ENCODE measurements at regions not wholly inside any gene's neighbourhood (a gene's known extent, or its start where the extent isn't known, plus 50 kb on each side); places are given as distances from the start of the nearest gene placed in this dataset.
"Not testable (repeated sequence)": the region's sequence is repeated elsewhere in the genome, so short reads cannot be mapped to it uniquely, and the experiment has no call there.

- Histone ChIP-seq H3K4me1 (ENCODE audit: insufficient read depth, low read length) (no peaks in the 10 kb centered on the region), H3K4me3 (ENCODE audit: low read length) (no peak overlapping the region), H3K9me3 (ENCODE audit: control insufficient read depth in 1 of 2, insufficient read depth in 1 of 2, low read length in 2 of 2) (no peaks in the 10 kb centered on the region), H3K27me3 (ENCODE audit: control insufficient read depth in 1 of 2, insufficient read depth in 2 of 2, low read length in 2 of 2) (no peaks in the 10 kb centered on the region), H3K27ac (ENCODE audit: low read depth in 1 of 2, low read length in 2 of 2) (no peak overlapping the region), H3K36me3 (ENCODE audit: insufficient read depth, low read length) (no peaks in the 10 kb centered on the region)
- no peak for DNase-seq
- H3K4me1 Mint-ChIP-seq (ENCODE audit: low read depth), result no peaks in the 10 kb centered on the region
- H3K4me3 Mint-ChIP-seq, result no peak overlapping the region
- CTCF ChIA-PET, result no interaction called here
- no peak for ATAC-seq (ENCODE audit: poor library complexity)
- no peaks in the 10 kb centered on the region for H3K9me3 Mint-ChIP-seq
- TF ChIP-seq CTCF (IDR thresholded peaks at IDR 0.05), result no peak
- intact Hi-C loops (cut with DNase I, micrococcal nuclease), result no loop called here
- POLR2A ChIA-PET, result no interaction called here
- no peak overlapping the region for H3K27ac Mint-ChIP-seq
- H3K27me3 Mint-ChIP-seq, result peaks cover 16% of the 10 kb centered on the region
- H3K36me3 Mint-ChIP-seq (ENCODE audit: low read depth), result no peaks in the 10 kb centered on the region
Observed at GRCh38 chr4:120209706-120210105, 143.1 kb upstream of the MAD2L1 start.

- Histone ChIP-seq H3K36me3 (ENCODE audit: insufficient read depth, low read length) (no peaks in the 10 kb centered on the region), H3K4me1 (ENCODE audit: insufficient read depth, low read length) (no peaks in the 10 kb centered on the region), H3K27ac (ENCODE audit: low read depth in 1 of 2, low read length in 2 of 2) (no peak overlapping the region), H3K27me3 (ENCODE audit: control insufficient read depth in 1 of 2, insufficient read depth in 2 of 2, low read length in 2 of 2) (no peaks in the 10 kb centered on the region), H3K9me3 (ENCODE audit: control insufficient read depth in 1 of 2, insufficient read depth in 1 of 2, low read length in 2 of 2) (no peaks in the 10 kb centered on the region), H3K4me3 (ENCODE audit: low read length) (no peak overlapping the region)
- no peak for TF ChIP-seq CTCF (IDR thresholded peaks at IDR 0.05)
- CTCF ChIA-PET, result no interaction called here
- H3K4me1 Mint-ChIP-seq (ENCODE audit: low read depth), result no peaks in the 10 kb centered on the region
- no peak overlapping the region for H3K27ac Mint-ChIP-seq
- no peak for ATAC-seq (ENCODE audit: poor library complexity)
- no peaks in the 10 kb centered on the region for H3K9me3 Mint-ChIP-seq
- H3K4me3 Mint-ChIP-seq, result no peak overlapping the region
- H3K27me3 Mint-ChIP-seq, result peaks cover 9% of the 10 kb centered on the region
- POLR2A ChIA-PET, result no interaction called here
- intact Hi-C loops (cut with DNase I, micrococcal nuclease), result no loop called here
- no peaks in the 10 kb centered on the region for H3K36me3 Mint-ChIP-seq (ENCODE audit: low read depth)
- no peak for DNase-seq
Observed at GRCh38 chr4:120207021-120207420, 140.4 kb upstream of the MAD2L1 start.

- intact Hi-C loops (cut with DNase I, micrococcal nuclease), result no loop called here
- no peaks in the 10 kb centered on the region for H3K9me3 ChIP-seq (ENCODE audit: control insufficient read depth in 1 of 2, insufficient read depth in 1 of 2, low read length in 2 of 2)
- no peak overlapping the region for H3K4me3 Mint-ChIP-seq
- TF ChIP-seq CTCF (IDR thresholded peaks at IDR 0.05), result no peak
- H3K4me3 ChIP-seq (ENCODE audit: low read length), result no peak overlapping the region
- no peaks in the 10 kb centered on the region for H3K4me1 Mint-ChIP-seq (ENCODE audit: low read depth)
- ChIA-PET POLR2A (no interaction called here), CTCF (no interaction called here)
- no peaks in the 10 kb centered on the region for H3K27me3 Mint-ChIP-seq
- no peak overlapping the region for H3K27ac Mint-ChIP-seq
- no peaks in the 10 kb centered on the region for H3K36me3 ChIP-seq (ENCODE audit: insufficient read depth, low read length)
- DNase-seq (no peak), ATAC-seq (ENCODE audit: poor library complexity) (no peak)
- no peaks in the 10 kb centered on the region for H3K36me3 Mint-ChIP-seq (ENCODE audit: low read depth)
- no peaks in the 10 kb centered on the region for H3K27me3 ChIP-seq (ENCODE audit: control insufficient read depth in 1 of 2, insufficient read depth in 2 of 2, low read length in 2 of 2)
- H3K4me1 ChIP-seq (ENCODE audit: insufficient read depth, low read length), result no peaks in the 10 kb centered on the region
- H3K9me3 Mint-ChIP-seq, result no peaks in the 10 kb centered on the region
- H3K27ac ChIP-seq (ENCODE audit: low read depth in 1 of 2, low read length in 2 of 2), result no peak overlapping the region
Observed at GRCh38 chr4:120202222-120202621, 135.6 kb upstream of the MAD2L1 start.

- H3K27ac ChIP-seq (ENCODE audit: low read depth in 1 of 2, low read length in 2 of 2); intact Hi-C loops (cut with DNase I, micrococcal nuclease); POLR2A ChIA-PET; H3K4me3 Mint-ChIP-seq; H3K36me3 Mint-ChIP-seq (ENCODE audit: low read depth); H3K4me3 ChIP-seq (ENCODE audit: low read length); H3K27me3 Mint-ChIP-seq; CTCF ChIA-PET; H3K27ac Mint-ChIP-seq; H3K4me1 ChIP-seq (ENCODE audit: insufficient read depth, low read length); H3K27me3 ChIP-seq (ENCODE audit: control insufficient read depth in 1 of 2, insufficient read depth in 2 of 2, low read length in 2 of 2); H3K9me3 Mint-ChIP-seq; H3K4me1 Mint-ChIP-seq (ENCODE audit: low read depth); H3K9me3 ChIP-seq (ENCODE audit: control insufficient read depth in 1 of 2, insufficient read depth in 1 of 2, low read length in 2 of 2); ATAC-seq (ENCODE audit: poor library complexity); DNase-seq; H3K36me3 ChIP-seq (ENCODE audit: insufficient read depth, low read length): not testable (repeated sequence)
Observed at GRCh38 chr4:120200573-120201110, 134.0 kb upstream of the MAD2L1 start.
